ENCODE measurements at regions not wholly inside any gene's neighbourhood (a gene's known extent, or its start where the extent isn't known, plus 50 kb on each side); places are given as distances from the start of the nearest gene placed in this dataset.

DNA sequence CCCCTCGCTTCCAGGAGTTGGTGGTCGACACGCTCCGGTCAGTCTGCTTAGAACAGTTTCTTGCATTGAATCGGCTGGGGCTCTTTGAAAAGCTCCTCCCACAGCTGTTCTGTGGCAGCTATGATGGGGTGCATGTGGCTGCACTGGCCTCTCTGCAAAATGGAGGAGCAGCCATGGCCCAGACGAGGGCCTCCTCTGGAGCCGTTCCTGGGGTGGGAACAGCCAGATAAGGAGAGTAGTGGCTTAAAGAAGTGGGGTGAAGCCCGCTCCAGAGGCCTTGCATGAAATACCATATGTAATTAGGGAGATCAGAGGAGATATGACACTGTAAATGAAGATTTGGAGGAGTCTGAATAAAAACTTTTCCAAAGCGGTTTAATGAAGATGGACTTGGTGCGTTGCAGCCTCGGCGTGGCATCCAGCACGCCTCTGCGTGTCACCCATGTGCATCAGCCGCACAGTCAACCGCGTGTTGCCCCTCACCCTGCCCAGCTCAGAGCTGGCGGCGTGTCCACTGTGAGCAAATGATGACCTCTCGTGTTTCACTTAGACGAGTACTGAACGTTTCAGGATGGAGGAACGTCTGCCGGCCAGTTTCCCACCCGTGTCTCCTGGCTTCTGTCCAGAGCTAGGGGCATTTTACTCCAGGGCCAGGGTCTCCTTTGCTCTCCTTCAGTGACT, 199.2 kb downstream of the TEX29 start:
- H3K79me2 ChIP-seq (replicated peaks; ENCODE audit: insufficient read depth, low read length): no peaks in the 10 kb centered on the region
- no peaks in the 10 kb centered on the region for H3K9me2 ChIP-seq (ENCODE audit: insufficient read depth, low read length)
- no peaks in the 10 kb centered on the region for H3K27me3 ChIP-seq (ENCODE audit: insufficient read depth, low read depth, low read length)
- H3K4me3 ChIP-seq (ENCODE audit: low read length): no peak overlapping the region
- no peak overlapping the region for H2AFZ ChIP-seq (ENCODE audit: low read depth, low read length)
- H3F3A ChIP-seq (ENCODE audit: insufficient read depth, low read length, poor library complexity, severe bottlenecking): no peaks in the 10 kb centered on the region
- H3K4me2 ChIP-seq (ENCODE audit: low read length): no peak overlapping the region
- H4K20me1 ChIP-seq (ENCODE audit: insufficient read depth): no peaks in the 10 kb centered on the region
- TF ChIP-seq CTCF (IDR thresholded peaks at IDR 0.05; ENCODE audit: poor library complexity, severe bottlenecking): no peak
- no peak for TF ChIP-seq POLR2AphosphoS5 (IDR thresholded peaks at IDR 0.05)
- TF ChIP-seq SMC3 (conservative IDR thresholded peaks at IDR 0.05; ENCODE audit: poor library complexity): no peak
- no peak for TF ChIP-seq TAF1 (IDR thresholded peaks at IDR 0.05; ENCODE audit: low read depth)
- TF ChIP-seq REST (IDR thresholded peaks at IDR 0.05; ENCODE audit: borderline replicate concordance): no peak
- TF ChIP-seq EZH2 (IDR thresholded peaks at IDR 0.05; ENCODE audit: borderline replicate concordance, insufficient read depth, low read length, poor library complexity, severe bottlenecking): no peak
- TF ChIP-seq MXI1 (conservative IDR thresholded peaks at IDR 0.05; ENCODE audit: poor library complexity, severe bottlenecking): no peak
- no peak for TF ChIP-seq RAD21 (conservative IDR thresholded peaks at IDR 0.05)
- no peak for TF ChIP-seq EP300 (conservative IDR thresholded peaks at IDR 0.05; ENCODE audit: poor library complexity, severe bottlenecking)
- no peaks in the 10 kb centered on the region for H3K9me3 ChIP-seq (ENCODE audit: low read length)
- H3K36me3 ChIP-seq (ENCODE audit: insufficient read depth, low read length): no peaks in the 10 kb centered on the region
- no peak overlapping the region for H3K27ac ChIP-seq (ENCODE audit: low read length)
- no peak overlapping the region for H3K9ac ChIP-seq (ENCODE audit: low read length)

DNA sequence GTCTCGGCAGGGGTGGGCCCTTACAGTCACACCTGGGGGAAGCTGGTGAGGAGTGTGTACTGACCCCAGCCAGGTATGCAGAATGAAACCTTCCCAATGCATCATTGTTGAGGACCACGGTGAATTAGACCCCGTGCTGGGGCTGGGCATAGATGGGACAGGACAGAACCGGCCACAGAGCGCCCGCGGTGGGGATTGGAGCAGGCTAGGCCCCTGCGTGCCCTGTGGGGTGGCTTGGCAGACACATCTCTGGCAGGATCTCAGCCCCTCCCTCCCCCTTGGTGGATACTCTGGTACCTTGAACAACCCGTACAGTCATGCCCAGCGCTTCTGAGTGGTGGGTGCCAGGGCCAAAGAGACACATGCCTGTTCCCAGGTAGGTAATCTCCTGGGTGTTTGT, 200.6 kb downstream of the TEX29 start:
- H3K4me3 ChIP-seq (ENCODE audit: low read length): no peak overlapping the region
- no peaks in the 10 kb centered on the region for H3K36me3 ChIP-seq (ENCODE audit: insufficient read depth, low read length)
- no peaks in the 10 kb centered on the region for H3K27me3 ChIP-seq (ENCODE audit: insufficient read depth, low read depth, low read length)
- no peaks in the 10 kb centered on the region for H3K79me2 ChIP-seq (replicated peaks; ENCODE audit: insufficient read depth, low read length)
- no peaks in the 10 kb centered on the region for H3K9me3 ChIP-seq (ENCODE audit: low read length)
- H2AFZ ChIP-seq (ENCODE audit: low read depth, low read length): no peak overlapping the region
- no peaks in the 10 kb centered on the region for H3K9me2 ChIP-seq (ENCODE audit: insufficient read depth, low read length)
- H3K27ac ChIP-seq (ENCODE audit: low read length): no peak overlapping the region
- no peak for TF ChIP-seq REST (IDR thresholded peaks at IDR 0.05; ENCODE audit: borderline replicate concordance)
- TF ChIP-seq RAD21 (conservative IDR thresholded peaks at IDR 0.05): no peak
- TF ChIP-seq POLR2AphosphoS5 (IDR thresholded peaks at IDR 0.05): no peak
- TF ChIP-seq CTCF (IDR thresholded peaks at IDR 0.05; ENCODE audit: poor library complexity, severe bottlenecking): no peak
- no peak for TF ChIP-seq EP300 (conservative IDR thresholded peaks at IDR 0.05; ENCODE audit: poor library complexity, severe bottlenecking)
- TF ChIP-seq SMC3 (conservative IDR thresholded peaks at IDR 0.05; ENCODE audit: poor library complexity): no peak
- H3F3A ChIP-seq (ENCODE audit: insufficient read depth, low read length, poor library complexity, severe bottlenecking): no peaks in the 10 kb centered on the region
- H4K20me1 ChIP-seq (ENCODE audit: insufficient read depth): no peaks in the 10 kb centered on the region
- no peak overlapping the region for H3K4me2 ChIP-seq (ENCODE audit: low read length)
- H3K9ac ChIP-seq (ENCODE audit: low read length): no peak overlapping the region
